ENCODE measurements at regions not wholly inside any gene's neighbourhood (a gene's known extent, or its start where the extent isn't known, plus 50 kb on each side); places are given as distances from the start of the nearest gene placed in this dataset.

GRCh38 chr10:104516986-104517385, 124.1 kb upstream of the SORCS3 start:
- TF ChIP-seq CTCF (IDR thresholded peaks at IDR 0.05) (no peak), REST (IDR thresholded peaks at IDR 0.05; ENCODE audit: insufficient read depth in 1 of 2, low read depth in 2 of 2, low read length in 1 of 2) (no peak), SIN3A (IDR thresholded peaks at IDR 0.05; ENCODE audit: borderline replicate concordance, insufficient read depth, low read depth, low read length) (no peak)

All from Panc1 (cell line).